GM21515 (cell line): ENCODE measurements at regions not wholly inside any gene's neighbourhood (a gene's known extent, or its start where the extent isn't known, plus 50 kb on each side); places are given as distances from the start of the nearest gene placed in this dataset.

Experiments
- ATAC-seq: cut with Tn5 transposase; IDR thresholded peaks from one replicate; pipeline ENCODE4 v1.9.1; 2021; ENCODE audit not compliant: unreplicated experiment

DNA sequence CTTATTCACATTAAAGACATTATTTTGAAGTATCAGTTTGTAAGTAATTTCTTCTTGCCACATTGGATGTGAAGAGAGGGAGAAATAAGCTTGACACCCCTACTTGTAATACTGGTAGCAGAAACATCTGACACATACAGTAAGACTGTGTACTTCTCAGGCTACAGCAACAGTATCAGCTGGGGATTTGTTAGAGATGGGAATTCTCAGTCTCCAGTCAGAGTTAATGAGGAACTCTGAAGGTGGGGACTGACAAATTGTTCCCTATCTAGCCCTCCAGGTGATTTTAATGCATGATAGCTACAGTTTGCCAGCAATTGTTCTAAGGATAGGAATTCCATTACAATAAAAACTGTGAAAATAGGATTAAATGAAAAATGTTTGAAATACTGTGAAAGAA is 524.8 kb downstream of the PRR16 start:
- ATAC-seq = no peak

DNA sequence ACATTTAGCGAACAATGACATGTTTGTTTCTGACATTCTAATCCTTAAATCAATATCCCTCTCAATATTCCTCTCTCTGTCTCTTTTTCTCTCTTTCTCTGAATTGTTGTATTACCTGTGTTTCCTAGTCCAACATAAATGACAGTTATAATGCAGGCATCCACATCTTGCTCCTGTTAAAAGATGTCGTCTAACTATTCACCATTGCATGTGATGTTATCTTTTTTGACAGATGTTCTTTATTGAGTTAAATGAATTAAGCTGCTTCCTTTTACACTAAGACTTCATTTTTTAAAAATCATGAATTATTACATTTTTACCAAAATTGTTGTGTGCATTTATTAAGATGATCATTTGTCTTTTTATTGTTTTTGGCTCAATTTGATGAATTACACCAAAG is 527.5 kb downstream of the PRR16 start:
- ATAC-seq = no peak

DNA sequence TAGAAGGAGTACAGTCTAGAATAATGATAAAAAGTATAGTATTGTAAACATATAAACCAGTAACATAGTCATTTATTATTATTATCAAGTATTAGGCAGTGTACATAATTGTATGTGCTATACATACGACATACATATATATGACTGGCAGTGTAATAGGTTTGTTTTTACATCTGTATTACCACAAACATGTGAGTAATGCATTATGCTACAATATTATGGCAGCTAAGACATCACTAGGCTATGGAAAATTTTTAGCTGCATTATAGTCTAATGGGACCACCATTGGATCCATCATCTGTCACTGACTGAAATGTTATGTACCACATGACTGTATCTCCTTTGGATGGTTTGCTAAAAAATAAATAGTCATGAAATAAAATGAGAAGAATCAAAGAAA is 530.0 kb downstream of the PRR16 start:
- no peak for ATAC-seq

DNA sequence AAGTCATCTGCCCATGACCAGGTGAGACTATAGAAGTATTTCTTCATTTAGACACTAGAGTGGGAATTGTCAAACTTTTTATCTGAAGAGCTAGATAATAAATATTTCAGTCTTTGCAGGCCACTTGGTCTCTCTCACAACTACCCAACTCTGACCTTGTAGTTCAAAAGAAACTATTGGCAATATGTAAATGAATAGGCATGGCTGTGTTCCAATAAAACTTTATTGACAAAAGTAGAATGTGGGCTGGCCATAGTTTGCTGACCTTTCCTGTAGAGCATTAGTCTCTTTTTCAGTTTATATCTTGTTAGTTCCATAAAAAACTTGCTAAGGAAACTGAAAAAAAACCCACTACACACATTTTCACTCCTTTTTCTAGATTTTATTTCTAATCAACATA is 535.5 kb downstream of the PRR16 start:
- no peak for ATAC-seq

GRCh38 chr5:121006217-121006616 is 542.1 kb downstream of the PRR16 start:
- no peak for ATAC-seq

DNA sequence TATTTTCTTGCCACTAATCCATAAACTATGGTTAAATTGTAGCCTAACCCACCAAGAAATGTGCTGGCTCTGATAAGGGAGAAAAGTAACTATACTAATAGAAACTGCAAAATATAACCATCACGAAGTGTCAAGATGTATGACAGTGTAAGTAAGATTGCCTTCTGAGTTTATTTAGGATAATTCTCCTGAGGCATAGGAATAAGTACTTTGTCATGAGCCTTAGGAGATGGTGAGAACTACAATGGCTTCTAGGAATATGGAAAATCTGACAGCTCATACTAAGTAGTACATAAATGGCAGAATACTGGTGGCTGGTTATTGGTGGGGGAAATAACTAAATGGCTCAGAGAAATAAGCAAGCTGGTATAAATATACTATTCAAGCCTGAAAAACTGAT is 543.9 kb downstream of the PRR16 start:
- ATAC-seq = no peak

DNA sequence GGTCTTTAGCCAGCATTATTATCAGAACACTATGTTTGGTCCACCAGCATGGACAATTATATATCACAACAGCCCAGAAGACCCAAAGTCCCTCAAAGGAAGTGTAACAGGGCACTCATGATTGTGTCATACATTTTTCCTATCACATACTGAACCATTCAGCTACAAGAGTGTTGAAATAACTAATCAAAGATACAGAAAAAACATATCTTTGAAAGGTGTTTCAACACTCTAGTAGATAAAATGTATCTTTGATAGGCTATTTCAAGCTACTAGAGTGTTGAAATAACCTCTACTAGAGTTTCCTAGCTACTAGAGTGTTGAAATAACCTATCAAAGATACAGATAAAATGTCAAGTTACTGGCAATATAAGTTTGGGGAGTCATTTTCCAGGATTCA is 545.0 kb downstream of the PRR16 start:
- ATAC-seq = no peak

- no peak for ATAC-seq
Observed at GRCh38 chr5:121018004-121018403, 553.9 kb downstream of the PRR16 start.

DNA sequence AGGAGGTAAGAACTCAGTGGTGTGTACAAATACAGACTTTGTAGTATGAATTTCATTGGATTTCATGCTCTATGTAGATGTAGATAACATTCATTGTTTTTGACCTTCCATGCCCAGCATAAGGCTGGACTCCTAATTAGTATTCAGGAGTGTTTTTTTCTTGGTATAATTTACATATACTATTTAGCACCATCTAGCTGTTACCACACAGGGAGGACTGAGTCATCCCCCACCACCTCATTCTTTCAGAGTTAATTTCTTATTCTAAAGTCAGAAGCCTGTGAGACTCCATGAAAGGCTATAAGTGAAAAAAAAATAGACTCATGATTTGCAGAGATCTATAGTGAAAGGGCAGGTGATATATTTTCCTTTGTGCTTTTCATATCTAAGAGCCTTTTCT is 555.0 kb downstream of the PRR16 start:
- no peak for ATAC-seq

- no peak for ATAC-seq
Observed at GRCh38 chr5:121019734-121020133, 555.6 kb downstream of the PRR16 start.

- no peak for ATAC-seq
Observed at GRCh38 chr5:121021681-121022080, 557.6 kb downstream of the PRR16 start.

- ATAC-seq = no peak
Observed at GRCh38 chr5:121024416-121025311, 560.6 kb downstream of the PRR16 start.

- ATAC-seq = no peak
Observed at GRCh38 chr5:121025671-121026070, 561.6 kb downstream of the PRR16 start.

DNA sequence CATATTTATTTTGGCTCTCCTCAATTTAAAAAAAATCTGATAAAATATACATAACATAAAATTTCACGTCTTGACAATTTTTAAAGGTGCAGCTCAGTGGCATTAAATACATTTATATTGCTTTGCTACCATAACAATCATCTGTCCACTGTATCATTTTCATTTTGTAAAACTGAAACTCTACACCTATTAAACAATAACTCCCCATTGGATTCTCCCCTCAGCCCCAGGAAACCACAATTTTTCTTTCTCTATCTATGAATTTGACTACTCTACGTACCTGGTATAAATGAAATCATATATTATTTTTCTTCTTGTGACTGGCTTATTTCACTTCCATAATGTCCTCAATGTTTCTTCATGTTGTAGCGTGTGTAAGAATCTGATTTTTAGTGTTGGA is 563.5 kb downstream of the PRR16 start:
- no peak for ATAC-seq

DNA sequence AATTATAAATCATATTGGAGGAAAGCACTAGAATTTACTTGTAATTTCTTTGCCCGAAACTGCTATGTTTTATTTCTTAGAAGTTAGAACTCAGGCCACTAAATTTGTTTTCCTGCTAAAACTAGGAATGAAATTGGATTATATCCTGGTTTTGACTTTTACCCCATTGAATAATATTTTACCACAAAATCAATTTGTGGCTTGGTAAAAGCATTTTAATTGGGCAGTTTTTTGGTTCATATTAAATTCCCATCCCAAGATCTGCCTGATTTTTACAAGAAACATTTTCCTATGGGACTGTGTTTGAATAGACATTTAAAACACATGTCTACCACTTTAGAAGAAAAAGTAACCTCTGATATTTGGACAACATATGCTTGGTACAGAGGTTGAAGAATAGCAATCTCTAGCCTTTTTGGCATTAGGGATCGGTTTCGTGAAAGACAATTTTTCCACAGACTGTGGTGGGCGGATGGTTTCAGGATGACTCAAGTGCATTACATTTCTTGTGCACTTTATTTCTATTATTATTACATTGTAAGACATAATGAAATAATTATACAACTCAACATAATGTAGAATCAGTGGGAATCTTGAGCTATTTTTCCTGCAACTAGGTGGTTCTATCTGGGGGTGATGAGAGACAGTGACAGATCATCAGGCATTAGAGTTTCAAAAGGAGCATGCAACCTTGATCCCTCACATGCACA is 565.6 kb downstream of the PRR16 start:
- ATAC-seq = no peak

GRCh38 chr5:121031491-121031890 is 567.4 kb downstream of the PRR16 start:
- no peak for ATAC-seq

DNA sequence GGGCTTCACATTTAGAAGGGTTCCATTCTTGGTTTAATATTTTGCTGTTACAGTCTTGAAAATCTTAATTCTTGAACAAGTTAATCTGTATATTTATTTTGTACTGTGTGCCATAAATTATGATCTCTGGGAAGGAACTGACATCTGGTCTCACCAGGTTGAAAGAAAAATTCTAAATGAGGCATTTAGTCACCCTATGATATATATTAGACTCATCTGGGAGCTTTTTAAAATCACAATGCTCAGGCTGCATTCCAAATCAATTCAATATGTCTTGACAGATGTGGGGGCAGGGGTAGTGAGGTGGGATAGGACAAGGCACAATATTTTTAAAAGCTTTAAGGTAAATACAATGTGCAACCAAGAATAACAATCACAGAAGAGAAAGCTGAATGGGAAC is 569.2 kb downstream of the PRR16 start:
- ATAC-seq = no peak

GRCh38 chr5:121038438-121038837 is 574.3 kb downstream of the PRR16 start:
- ATAC-seq = no peak

DNA sequence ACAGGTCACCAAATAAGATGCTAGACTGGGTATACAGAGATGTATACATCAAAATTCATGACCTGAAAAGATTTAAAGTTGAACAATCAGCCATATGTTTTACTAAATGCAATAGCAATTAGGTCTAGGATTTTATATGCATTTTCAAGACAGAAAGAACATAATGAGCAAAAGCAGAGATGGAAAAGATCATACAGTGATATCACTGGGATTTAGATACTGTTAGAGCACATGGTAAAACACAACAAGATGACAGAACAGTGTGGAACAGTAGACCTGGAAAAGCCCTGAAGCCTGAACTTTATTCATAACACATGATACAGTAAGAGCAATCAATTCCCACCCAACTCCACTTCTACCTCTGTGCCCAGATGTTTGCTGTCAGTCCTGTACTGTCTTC is 585.9 kb downstream of the PRR16 start:
- ATAC-seq = no peak

- no peak for ATAC-seq
Observed at GRCh38 chr5:121053055-121053985, 589.2 kb downstream of the PRR16 start.

DNA sequence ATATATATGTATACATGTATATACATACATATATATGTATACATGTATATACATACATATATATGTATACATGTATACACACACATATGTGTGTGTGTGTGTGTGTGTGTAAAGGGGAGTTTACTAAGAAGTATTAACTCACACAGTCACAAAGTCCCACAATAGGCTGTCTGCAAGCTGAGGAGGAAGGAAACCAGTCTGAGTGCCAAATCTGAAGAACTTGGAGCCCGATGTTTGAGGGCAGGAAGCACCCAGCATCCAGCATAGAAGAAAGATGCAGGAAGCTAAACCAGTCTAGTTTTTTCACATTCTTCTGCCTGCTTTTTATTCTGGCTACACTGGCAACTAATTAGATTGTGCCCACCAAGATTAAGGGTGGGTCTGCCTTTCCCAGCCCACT is 591.5 kb downstream of the PRR16 start:
- ATAC-seq = no peak
